Osteoblast (primary cell): ENCODE measurements at regions not wholly inside any gene's neighbourhood (a gene's known extent, or its start where the extent isn't known, plus 50 kb on each side); places are given as distances from the start of the nearest gene placed in this dataset.

Source experiments
- DNase-seq: peaks from one replicate; pipeline ENCODE4 v3.0.0; 2011; ENCODE audit warnings: low spot score, mixed read lengths; ENCODE audit not compliant: insufficient read length; ENCODE audit errors: missing footprints
- H2AFZ ChIP-seq: 2 replicates; pipeline ENCODE4 v1.6.0; 2011; ENCODE audit warnings: mild to moderate bottlenecking, low read length
- H3K27ac ChIP-seq: 2 replicates; pipeline ENCODE4 v1.5.1; 2011; ENCODE audit warnings: mild to moderate bottlenecking, low read depth, low read length, moderate library complexity
- H3K27me3 ChIP-seq: 2 replicates; pipeline ENCODE4 v1.6.0; 2012; ENCODE audit warnings: mild to moderate bottlenecking, control low read depth, inconsistent platforms, low read length, moderate library complexity; ENCODE audit not compliant: insufficient read depth
- H3K36me3 ChIP-seq: 2 replicates; pipeline ENCODE4 v1.5.1; 2011; ENCODE audit warnings: mild to moderate bottlenecking, low read length, control low read depth, moderate library complexity; ENCODE audit not compliant: insufficient read depth
- H3K4me1 ChIP-seq: 2 replicates; pipeline ENCODE4 v1.5.1; 2011; ENCODE audit warnings: mild to moderate bottlenecking, low read length, control low read depth, moderate library complexity; ENCODE audit not compliant: insufficient read depth
- H3K4me2 ChIP-seq: 2 replicates; pipeline ENCODE4 v1.6.0; 2011; ENCODE audit warnings: mild to moderate bottlenecking, low read length; ENCODE audit not compliant: insufficient read depth
- H3K4me3 ChIP-seq: fragments of 200-600 bp; sonication (generic); 3 replicates; pipeline ENCODE4 v1.5.1; 2012; ENCODE audit warnings: mild to moderate bottlenecking, low read length, inconsistent platforms; ENCODE audit not compliant: insufficient read depth
- H3K79me2 ChIP-seq: 2 replicates; pipeline ENCODE4 v1.6.0; 2012; ENCODE audit warnings: mild to moderate bottlenecking, low read length, control low read depth, inconsistent platforms; ENCODE audit not compliant: insufficient read depth
- H3K9me3 ChIP-seq: 2 replicates; pipeline ENCODE4 v1.5.1; 2011; ENCODE audit warnings: low read depth, low read length, control low read depth
- H4K20me1 ChIP-seq: 2 replicates; pipeline ENCODE4 v1.6.0; 2012; ENCODE audit warnings: mild to moderate bottlenecking, low read length, control low read depth; ENCODE audit not compliant: insufficient read depth
- CTCF ChIP-seq: IDR thresholded peaks from 2 replicates; pipeline ENCODE4 v1.5.1; 2011; ENCODE audit warnings: mild to moderate bottlenecking, low read depth, low read length, moderate library complexity; ENCODE audit errors: extremely low read depth

GRCh38 chr12:85580562-85581168, 255.5 kb downstream of the RASSF9 start:
- TF ChIP-seq CTCF: no peak
- Histone ChIP-seq H3K27ac (no peak overlapping the region), H3K4me3 (no peak overlapping the region), H3K27me3 (no peaks in the 10 kb centered on the region), H3K79me2 (no peaks in the 10 kb centered on the region), H4K20me1 (no peaks in the 10 kb centered on the region), H3K36me3 (no peaks in the 10 kb centered on the region), H3K9me3 (no peaks in the 10 kb centered on the region), H3K4me2 (no peak overlapping the region), H2AFZ (no peak overlapping the region), H3K4me1 (no peaks in the 10 kb centered on the region)
- no peak for DNase-seq

GRCh38 chr12:85587158-85587557, 249.1 kb downstream of the RASSF9 start:
- Histone ChIP-seq H3K4me3 (no peak overlapping the region), H4K20me1 (no peaks in the 10 kb centered on the region), H3K79me2 (no peaks in the 10 kb centered on the region), H3K4me1 (no peaks in the 10 kb centered on the region), H3K27me3 (no peaks in the 10 kb centered on the region), H3K4me2 (no peak overlapping the region), H3K27ac (no peak overlapping the region), H2AFZ (no peak overlapping the region), H3K9me3 (no peaks in the 10 kb centered on the region), H3K36me3 (no peaks in the 10 kb centered on the region)
- TF ChIP-seq CTCF: no peak
- no peak for DNase-seq

- no peak for TF ChIP-seq CTCF
- no peaks in the 10 kb centered on the region for H3K9me3 ChIP-seq
- no peak overlapping the region for H2AFZ ChIP-seq
- H3K36me3 ChIP-seq: no peaks in the 10 kb centered on the region
- no peaks in the 10 kb centered on the region for H3K4me1 ChIP-seq
- no peak overlapping the region for H3K27ac ChIP-seq
- DNase-seq: no peak
- H4K20me1 ChIP-seq: no peaks in the 10 kb centered on the region
- H3K27me3 ChIP-seq: no peaks in the 10 kb centered on the region
- H3K4me2 ChIP-seq: no peak overlapping the region
- H3K79me2 ChIP-seq: no peaks in the 10 kb centered on the region
- no peak overlapping the region for H3K4me3 ChIP-seq
These were observed 248.0 kb downstream of the RASSF9 start for GRCh38 chr12:85588221-85588620.

GRCh38 chr12:85600841-85601240, 235.4 kb downstream of the RASSF9 start:
- H3K4me2 ChIP-seq: no peak overlapping the region
- no peak for DNase-seq
- H3K27me3 ChIP-seq: no peaks in the 10 kb centered on the region
- H3K9me3 ChIP-seq: no peaks in the 10 kb centered on the region
- H2AFZ ChIP-seq: no peak overlapping the region
- no peaks in the 10 kb centered on the region for H3K36me3 ChIP-seq
- no peak overlapping the region for H3K27ac ChIP-seq
- H3K4me1 ChIP-seq: no peaks in the 10 kb centered on the region
- H3K4me3 ChIP-seq: no peak overlapping the region
- no peaks in the 10 kb centered on the region for H3K79me2 ChIP-seq
- H4K20me1 ChIP-seq: no peaks in the 10 kb centered on the region
- no peak for TF ChIP-seq CTCF
